HG03521 (cell line): ENCODE measurements at regions not wholly inside any gene's neighbourhood (a gene's known extent, or its start where the extent isn't known, plus 50 kb on each side); places are given as distances from the start of the nearest gene placed in this dataset.

ENCODE experiments used
- ATAC-seq: cut with Tn5 transposase; IDR thresholded peaks from one replicate; pipeline ENCODE4 v1.9.1; 2021; ENCODE audit warnings: mild to moderate bottlenecking, moderate library complexity; ENCODE audit not compliant: unreplicated experiment

- no peak for ATAC-seq
Measured at GRCh38 chr2:76461431-76461830, 750.7 kb upstream of the GCFC2 start.

DNA sequence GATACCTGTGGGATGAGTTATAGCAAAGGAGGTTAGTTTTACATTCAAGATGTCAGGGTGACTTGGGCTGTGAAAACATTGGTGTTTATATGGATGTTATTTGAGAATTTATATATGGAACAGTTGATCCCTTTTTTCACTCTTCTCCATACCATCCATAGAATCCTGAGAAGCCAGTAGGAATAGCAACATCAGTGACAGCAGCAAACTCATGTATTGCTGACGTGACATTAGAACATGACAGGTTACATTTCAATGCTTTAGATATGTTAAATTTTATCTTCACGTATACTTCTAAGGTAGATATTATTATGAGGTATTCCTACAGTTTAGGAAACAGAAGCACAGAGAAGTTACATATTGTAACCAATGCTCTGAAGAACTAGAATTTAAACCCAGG lies 745.2 kb upstream of the GCFC2 start:
- ATAC-seq = no peak

DNA sequence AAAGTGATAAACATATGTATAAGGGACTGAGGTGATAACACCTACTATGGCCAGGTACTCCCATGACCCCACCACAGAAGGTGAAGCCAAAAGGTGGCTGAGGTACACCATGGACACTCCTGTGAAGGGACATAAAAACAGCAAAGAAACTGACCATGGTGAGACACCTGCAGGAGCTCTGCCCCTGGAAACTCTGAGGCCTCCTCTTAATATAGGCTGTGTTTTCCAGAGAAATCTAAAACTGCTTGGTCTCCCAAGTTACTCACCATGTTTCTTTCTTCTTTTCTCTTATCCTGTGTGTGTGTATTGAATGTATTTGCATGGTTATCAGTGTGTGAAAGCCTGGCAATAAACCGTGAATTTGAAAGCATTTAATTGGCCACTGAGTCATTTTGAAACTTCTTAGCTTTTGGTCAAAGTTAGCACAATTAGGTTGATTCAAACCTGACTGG lies 739.3 kb upstream of the GCFC2 start:
- ATAC-seq = no peak

DNA sequence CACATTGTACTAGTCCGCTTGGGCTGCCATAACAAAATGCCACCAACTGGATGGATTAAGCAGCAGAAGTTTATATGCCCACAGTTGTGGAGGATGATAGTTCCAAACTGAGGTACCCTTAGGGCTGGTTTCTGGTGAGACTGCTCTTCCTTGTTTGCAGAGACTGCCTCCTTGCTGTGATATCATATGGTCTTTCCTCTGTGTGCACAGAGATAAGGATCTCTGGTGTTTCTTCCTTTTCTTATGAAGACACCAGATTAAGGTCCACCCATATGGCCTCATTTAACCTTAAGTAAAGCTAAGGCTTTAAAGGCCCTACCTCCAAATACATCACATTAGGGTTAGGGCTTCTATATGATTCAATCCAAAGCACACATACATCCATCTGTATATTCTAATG lies 738.2 kb upstream of the GCFC2 start:
- ATAC-seq = no peak

GRCh38 chr2:76447294-76447693 lies 736.6 kb upstream of the GCFC2 start:
- ATAC-seq = no peak

GRCh38 chr2:76446872-76447271 lies 736.2 kb upstream of the GCFC2 start:
- ATAC-seq = no peak

GRCh38 chr2:76445880-76446279 lies 735.2 kb upstream of the GCFC2 start:
- ATAC-seq = no peak

DNA sequence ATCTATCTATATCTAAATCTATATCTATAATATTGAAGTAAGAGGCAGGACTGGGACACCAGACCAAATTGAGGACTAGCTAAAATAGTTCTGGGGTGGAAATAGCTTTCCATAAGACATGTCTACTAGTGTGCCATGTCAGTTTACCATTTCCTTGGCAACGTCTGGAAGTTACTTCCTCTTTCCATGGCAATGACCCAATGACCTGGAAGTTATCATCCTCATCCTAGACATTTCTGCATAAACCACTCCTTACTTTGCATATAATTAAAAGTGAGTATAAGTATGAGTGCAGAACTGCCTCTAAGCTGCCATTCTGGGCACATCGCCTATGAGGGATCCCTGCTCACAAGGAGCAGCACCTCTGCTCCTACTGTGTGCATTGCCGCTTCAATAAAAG lies 734.0 kb upstream of the GCFC2 start:
- no peak for ATAC-seq

GRCh38 chr2:76437564-76437963 lies 726.8 kb upstream of the GCFC2 start:
- ATAC-seq = no peak

GRCh38 chr2:76429374-76429773 lies 718.7 kb upstream of the GCFC2 start:
- no peak for ATAC-seq

DNA sequence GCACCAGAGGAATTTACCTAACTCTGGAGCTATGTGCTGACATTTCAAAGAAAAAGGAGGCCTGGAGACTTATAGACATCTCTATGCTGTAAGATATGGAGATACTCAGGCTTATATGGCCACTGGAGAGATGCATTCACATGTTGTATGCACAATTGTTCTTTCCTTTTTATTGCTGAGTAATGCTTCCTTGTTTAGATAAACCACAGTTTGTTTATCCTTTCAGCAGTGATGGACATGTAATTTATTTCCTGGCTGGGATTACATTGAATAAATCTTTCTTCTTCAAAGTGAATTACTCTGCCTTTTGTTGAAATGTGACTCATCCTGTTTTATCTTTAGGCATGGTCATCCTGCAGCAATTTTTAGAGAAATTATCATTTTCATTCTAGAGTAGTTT lies 716.7 kb upstream of the GCFC2 start:
- ATAC-seq = no peak

- no peak for ATAC-seq
Measured at GRCh38 chr2:76415821-76416220, 705.1 kb upstream of the GCFC2 start.

DNA sequence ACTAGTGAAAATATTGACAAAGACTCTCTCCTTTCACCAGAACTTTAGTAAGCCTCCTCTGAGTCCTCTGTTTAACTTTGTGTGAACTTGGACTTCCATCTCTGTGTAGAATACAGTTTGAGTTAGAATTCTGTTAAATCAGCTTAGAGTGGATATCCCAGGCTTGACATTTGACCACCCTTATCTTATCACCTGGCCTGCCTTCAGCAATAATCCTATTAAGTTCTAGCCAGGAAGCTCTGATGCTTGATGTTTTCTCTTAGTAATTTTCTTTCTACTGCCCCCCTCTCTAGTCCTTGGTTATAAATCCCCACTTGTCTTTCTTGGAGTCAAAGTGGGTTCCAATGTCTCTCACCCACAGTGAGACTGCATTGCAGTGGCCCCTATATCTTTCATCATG lies 702.7 kb upstream of the GCFC2 start:
- no peak for ATAC-seq

DNA sequence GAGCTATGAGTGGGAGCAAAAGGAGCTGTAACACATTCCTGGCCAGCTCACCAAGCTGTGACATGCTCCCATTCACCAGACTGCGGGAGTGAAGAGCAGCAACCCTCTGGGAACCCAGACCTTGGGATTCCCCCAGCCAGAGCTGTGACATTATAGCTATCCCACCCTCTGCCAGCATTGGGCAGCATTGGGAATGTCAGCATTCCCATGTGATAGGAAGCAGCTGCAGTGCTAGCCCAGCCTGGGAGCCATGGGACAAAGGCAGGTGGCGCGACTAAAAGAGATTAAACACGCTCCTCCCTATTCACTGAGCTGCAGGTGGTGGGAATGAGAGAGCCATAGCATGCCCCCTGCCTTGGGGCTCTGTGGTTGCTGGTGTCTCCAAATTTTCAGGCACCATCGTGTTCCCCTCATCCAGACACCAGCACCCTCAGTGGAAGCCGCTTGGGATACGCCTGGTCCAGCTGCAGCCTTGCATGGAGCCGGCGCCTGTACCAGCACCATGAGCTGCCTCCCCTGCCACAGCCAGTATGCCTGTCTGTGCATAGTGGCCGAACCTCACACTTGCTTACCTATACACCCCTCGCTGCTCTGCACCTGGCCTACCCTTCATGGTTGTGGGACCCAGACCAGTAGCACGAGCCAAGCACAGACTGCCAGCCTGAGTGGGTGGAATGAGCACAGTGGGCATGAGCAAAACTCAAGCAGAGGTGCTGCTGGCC lies 695.6 kb upstream of the GCFC2 start:
- no peak for ATAC-seq

DNA sequence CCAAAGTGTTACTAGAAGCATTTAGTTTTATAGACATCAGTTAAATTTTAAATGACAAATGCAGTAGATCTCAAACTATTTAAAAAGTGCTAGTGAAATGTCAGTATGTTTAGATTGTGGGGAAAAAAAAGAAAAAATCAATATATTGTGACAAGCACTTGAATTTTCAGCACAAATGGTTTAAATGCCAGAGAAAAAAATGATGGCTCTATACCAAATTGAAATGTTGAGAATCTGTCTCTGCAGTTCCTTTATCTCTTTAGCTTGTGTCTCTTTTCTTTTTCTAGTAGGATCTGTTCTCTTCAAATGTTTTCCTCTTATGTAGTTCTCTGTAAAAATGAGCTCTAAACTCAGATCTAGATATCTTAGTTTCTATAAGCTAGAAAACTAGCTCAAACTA lies 682.6 kb upstream of the GCFC2 start:
- no peak for ATAC-seq

GRCh38 chr2:76391678-76392077 lies 681.0 kb upstream of the GCFC2 start:
- ATAC-seq = no peak

DNA sequence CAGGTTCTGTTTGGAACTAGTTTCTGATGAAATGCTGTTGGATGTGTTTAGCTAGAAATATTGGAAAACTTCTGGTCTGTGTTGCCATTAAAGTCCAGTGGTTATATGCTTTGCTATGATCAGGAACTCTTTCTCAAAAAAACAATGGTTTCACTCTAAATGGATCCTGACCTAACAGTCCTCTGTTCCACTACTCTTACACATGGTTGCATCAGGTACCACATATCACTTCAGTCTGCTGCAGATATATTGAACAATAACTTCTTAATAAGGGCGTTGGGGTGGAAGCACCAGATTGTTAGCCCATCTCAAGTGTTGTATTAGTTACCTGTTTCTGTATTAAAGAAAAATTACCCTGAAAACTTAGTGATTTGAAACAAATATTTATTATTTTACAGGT lies 676.6 kb upstream of the GCFC2 start:
- ATAC-seq = no peak

- ATAC-seq = no peak
Measured at GRCh38 chr2:76385943-76386342, 675.2 kb upstream of the GCFC2 start.

DNA sequence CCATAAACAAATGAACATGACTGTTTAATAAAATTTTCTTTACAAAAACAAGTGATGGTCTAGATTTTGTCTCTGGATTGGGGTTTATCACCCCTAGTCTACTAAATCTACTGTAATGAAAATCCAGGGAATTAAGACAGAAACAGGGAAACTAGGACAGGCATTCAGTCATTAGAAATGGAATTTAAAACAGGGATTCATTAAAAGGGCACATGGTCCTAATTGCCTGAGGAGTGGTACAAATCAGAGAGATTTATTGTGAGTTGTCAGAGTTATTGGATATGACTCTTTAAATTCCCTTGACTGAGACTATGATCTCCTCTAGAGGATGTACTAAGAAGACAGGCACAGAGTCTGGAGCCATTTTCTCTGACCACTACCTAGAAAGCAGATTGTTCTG lies 670.9 kb upstream of the GCFC2 start:
- no peak for ATAC-seq

DNA sequence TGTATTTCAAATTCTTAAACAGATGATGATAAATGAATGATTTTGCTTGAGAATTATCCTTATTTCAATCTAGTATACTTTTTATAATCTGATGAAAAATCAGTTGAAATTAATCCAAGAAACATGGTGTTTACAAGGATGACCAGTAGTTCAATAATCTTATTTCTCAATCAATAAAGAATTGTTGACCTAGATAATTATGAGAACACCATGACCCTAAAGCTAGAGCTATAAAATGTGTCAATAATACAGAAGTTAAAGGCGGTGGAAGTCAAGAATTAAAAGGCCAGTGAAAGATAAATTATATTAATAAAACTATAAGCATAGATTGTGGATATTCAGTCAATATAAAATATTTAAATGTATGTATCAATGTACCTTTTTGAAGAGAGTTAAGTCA lies 667.4 kb upstream of the GCFC2 start:
- no peak for ATAC-seq

GRCh38 chr2:76341439-76341838 lies 630.7 kb upstream of the GCFC2 start:
- no peak for ATAC-seq

DNA sequence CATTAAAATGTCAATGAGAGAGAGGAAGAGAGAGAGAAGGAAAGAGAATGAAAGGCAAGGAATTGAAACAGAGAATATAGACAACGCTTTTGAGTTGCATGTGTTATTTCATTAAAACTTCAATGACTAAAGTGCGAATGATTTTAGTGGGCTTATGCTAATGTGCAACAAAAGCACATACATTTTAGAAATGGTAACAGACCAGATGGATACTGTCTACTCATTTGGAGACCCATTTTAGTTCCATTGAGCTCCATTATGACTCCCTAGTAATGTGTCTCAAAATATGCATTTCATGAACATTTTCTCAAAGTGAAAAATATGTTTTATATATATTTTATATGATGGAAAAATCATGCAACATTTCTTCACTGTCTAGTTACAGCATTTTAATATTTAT lies 622.2 kb upstream of the GCFC2 start:
- no peak for ATAC-seq

- ATAC-seq = no peak
Measured at GRCh38 chr2:76330865-76331264, 620.1 kb upstream of the GCFC2 start.
